SKM-1 (cell line): ENCODE measurements at regions not wholly inside any gene's neighbourhood (a gene's known extent, or its start where the extent isn't known, plus 50 kb on each side); places are given as distances from the start of the nearest gene placed in this dataset.
"Not testable (repeated sequence)": the region's sequence is repeated elsewhere in the genome, so short reads cannot be mapped to it uniquely, and the experiment has no call there.

Experiments
- DNase-seq: peaks from one replicate; lab custom pipeline; 2025; ENCODE audit not compliant: unreplicated experiment; lab: John Stamatoyannopoulos, UW

- no peak for DNase-seq
These were observed 50.3 kb downstream of the GASK1B start for GRCh38 chr4:158122501-158122900.

- no peak for DNase-seq
These were observed 51.7 kb downstream of the GASK1B start for GRCh38 chr4:158121161-158121579.

- DNase-seq: not testable (repeated sequence)
These were observed 52.1 kb downstream of the GASK1B start for GRCh38 chr4:158120645-158121151.

GRCh38 chr4:158112611-158113010 lies 60.2 kb downstream of the GASK1B start:
- peak; percentile 35 for DNase-seq

DNA sequence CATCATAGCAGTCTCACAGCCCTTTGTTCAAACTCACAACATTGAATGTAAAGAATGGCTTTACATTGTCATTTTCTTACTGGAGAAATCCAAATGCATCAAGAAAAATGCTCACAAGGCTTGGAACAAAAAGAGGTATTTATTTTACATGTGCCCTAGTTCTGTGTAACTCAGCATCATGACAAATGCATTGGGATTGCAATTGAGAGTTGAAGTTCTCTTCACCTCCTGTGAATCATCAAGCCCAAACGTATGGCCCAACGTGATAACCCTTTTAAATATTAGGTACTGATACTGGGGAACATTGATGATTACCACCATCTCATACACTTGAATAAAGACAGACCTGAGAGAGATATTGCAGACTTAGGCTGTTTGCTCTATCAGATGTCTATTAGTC lies 61.6 kb downstream of the GASK1B start:
- no peak for DNase-seq

DNA sequence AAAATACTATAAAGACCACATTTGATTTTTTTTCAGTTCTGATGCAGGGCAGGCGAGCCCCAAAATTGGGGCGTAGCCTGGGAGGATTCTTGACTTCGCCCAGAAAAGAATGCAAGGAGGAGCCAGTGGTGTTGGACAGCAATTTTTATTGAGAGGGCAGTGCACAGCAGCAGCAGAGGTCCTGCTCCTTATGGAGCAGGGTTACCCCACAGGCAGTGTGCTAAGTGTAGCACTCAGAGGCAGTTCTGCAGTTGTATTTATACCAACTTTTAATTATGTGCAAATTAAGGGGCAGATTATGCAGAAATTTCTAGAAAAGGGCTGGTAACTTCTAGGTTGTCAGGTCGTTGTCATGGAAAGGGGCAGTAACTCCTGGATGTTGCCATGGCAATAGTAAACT lies 69.9 kb downstream of the GASK1B start:
- no peak for DNase-seq

- DNase-seq: no peak
These were observed 73.1 kb downstream of the GASK1B start for GRCh38 chr4:158099686-158100085.

DNA sequence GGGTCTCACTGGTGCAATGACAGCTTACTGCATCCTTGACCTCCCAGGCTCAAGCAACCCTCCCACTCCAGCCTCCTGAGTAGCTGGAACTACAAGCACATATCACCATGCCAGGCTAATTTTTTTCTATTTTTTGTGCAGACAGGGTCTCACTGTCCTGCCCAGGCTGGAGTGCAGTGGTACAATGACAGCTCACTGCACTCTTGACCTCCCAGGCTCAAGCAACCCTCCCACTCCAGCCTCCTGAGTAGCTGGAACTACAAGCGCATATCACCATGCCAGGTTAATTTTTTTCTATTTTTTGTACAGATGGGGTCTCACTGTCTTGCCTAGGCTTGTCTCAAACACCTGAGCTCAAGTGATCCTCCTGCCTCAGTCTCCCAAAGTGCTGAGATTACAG lies 74.0 kb downstream of the GASK1B start:
- no peak for DNase-seq

DNA sequence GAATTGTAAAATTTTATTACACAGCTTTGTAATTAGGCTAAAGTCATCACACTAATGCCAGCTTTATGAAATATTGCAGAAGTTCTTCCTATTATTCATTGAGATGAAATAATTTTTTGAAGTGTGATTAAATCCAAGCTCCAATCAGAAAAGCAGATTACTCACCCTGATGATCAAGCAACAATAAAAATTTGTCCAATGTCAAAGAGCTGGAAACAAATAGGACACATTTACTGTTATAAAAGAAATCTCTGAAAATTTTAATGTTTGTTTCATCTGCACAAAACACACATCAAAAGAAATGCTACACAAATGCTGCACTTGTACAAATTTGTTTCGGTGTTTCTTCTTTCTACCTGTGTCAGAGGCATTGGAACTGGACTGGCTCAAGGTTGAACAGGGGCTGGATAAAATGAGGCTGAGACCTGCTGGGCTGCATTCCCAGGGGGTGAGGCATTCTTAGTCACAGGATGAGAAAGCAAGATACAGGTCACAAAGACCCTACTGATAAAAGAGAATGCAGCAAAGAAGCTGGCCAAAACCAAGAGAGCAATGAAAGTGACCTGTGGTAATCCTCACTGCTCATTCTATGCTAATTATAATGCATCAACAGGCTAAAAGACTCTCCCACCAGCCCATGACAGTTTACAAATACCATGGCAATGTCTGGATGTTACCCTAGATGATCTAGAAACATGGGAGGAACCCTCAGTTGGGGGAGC lies 78.3 kb downstream of the GASK1B start:
- DNase-seq: no peak

DNA sequence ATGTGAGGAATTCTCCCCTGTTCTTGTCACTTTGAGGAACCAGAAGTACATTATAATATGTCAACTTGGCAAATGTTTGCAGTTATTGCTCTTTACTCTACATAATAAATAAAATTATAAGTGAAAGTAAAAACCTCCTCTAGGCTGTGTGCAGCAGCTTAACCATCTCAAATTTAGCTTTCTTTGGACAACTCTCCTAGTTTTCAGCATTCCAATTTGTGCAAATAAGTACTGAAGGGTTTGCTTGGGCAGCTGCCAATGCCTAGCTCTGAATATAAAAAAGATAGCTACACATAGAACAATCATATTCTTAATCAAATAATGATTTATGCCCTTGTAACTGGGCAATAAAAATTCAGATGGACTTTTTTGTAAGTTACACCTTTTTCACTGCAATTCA lies 82.5 kb downstream of the GASK1B start:
- no peak for DNase-seq

DNA sequence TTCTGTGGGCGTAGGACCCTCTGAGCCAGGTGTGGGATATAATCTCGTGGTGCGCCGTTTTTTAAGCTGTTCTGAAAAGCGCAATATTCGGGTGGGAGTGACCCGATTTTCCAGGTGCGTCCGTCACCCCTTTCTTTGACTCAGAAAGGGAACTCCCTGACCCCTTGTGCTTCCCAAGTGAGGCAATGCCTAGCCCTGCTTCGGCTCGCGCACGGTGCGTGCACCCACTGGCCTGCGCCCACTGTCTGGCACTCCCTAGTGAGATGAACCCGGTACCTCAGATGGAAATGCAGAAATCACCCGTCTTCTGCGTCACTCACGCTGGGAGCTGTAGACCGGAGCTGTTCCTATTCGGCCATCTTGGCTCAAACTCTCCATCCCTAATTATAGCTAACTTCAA lies 82.9 kb downstream of the GASK1B start:
- DNase-seq: not testable (repeated sequence)

DNA sequence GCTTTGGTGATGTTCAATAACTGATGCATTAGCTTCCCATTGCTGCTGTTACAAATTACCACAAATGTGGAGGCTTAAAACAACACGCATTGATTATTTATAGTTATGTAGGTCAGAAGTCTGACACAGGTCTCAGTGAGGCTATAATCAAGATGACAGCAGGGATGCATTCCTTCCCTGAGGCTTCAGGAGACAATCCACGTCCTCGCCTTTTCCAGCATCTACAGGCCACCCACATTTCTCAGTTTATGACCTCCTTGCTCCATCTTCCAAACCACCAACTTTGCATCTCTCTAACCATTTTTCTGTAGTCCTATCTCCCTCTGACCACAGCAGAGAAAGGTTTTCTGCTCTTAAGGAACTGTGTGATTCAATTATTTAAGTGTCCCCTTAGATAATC lies 92.5 kb downstream of the GASK1B start:
- DNase-seq: no peak

- DNase-seq: no peak
These were observed 93.2 kb downstream of the GASK1B start for GRCh38 chr4:158079661-158080060.

DNA sequence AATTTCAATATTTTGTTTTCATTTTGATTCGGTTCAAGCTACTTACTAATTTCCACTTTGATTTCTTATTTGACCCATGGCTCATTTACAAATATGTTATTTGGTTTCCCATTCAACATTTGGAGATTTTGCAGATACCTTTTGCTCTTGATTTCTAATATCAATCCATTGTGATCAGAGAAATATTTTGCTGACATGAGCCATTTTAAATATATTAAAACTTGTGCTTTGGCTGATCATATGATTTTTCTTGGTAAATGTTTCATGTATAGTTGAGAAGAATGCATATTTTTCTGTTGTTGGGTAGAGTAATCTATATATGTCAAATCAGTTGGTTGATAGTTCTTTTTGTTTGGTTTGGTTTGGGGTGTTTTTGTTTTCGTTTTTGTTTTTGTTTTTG lies 95.0 kb downstream of the GASK1B start:
- no peak for DNase-seq

- DNase-seq: no peak
These were observed 98.0 kb downstream of the GASK1B start for GRCh38 chr4:158074851-158075250.

GRCh38 chr4:158071931-158072330 lies 100.9 kb downstream of the GASK1B start:
- DNase-seq: no peak

DNA sequence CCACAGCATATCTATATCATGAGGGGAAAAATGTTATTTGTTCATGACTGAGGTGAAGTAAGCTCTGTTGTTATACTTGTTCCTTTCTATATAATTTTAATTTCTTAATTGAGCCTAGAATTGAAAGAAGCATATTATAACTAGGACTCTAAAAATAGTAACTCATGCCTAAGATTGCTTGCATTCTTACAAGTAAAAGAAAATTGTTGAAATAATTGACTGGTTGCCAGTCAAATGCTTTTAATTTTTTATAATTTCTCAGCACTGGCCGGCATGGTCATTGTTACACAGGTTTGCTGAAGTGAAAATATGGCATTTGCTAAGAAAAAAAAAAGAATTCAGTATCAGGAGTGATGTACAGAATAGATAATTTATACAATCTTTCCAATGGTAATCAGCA lies 104.8 kb downstream of the GASK1B start:
- DNase-seq: no peak

- DNase-seq: no peak
These were observed 105.2 kb downstream of the GASK1B start for GRCh38 chr4:158067646-158068045.

DNA sequence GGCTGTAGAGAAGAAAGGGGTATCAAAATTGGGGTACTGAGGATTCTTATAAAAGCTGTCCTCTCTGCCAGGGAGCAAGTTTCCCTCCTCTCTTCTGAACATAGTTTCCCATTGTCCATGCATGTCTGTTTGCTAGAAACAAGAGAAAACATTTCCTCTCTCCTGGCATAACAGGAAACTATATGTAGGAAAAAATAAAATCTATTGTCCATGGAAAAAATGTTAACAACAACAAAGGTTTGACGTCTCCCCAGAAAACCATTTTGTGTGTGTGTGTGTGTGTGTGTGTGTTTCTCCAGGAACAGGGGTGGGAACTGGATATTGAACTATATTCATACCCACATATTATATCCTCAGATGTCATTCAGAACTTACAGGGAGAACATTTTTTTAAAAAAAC lies 107.2 kb downstream of the GASK1B start:
- DNase-seq: no peak

GRCh38 chr4:158065176-158065575 lies 107.6 kb downstream of the GASK1B start:
- no peak for DNase-seq

- no peak for DNase-seq
These were observed 116.1 kb downstream of the GASK1B start for GRCh38 chr4:158056689-158057245.

- DNase-seq: no peak
These were observed 117.2 kb downstream of the GASK1B start for GRCh38 chr4:158055668-158056067.

GRCh38 chr4:158053801-158054200 lies 119.0 kb downstream of the GASK1B start:
- DNase-seq: no peak
